GM06990 (cell line): ENCODE measurements at regions not wholly inside any gene's neighbourhood (a gene's known extent, or its start where the extent isn't known, plus 50 kb on each side); places are given as distances from the start of the nearest gene placed in this dataset.

Experiments
- DNase-seq: peaks from one replicate; pipeline ENCODE4 v3.0.0-alpha.2; 2011; ENCODE audit not compliant: insufficient read length; ENCODE audit errors: extremely low read depth
- H3K27me3 ChIP-seq: replicated peaks from 2 replicates; pipeline ENCODE4 v1.6.0; 2011; ENCODE audit warnings: low read length; ENCODE audit not compliant: control insufficient read depth, insufficient read depth
- H3K36me3 ChIP-seq: 2 replicates; pipeline ENCODE4 v1.5.1; 2011; ENCODE audit warnings: low read length; ENCODE audit not compliant: control insufficient read depth, insufficient read depth
- H3K4me3 ChIP-seq: replicated peaks from 2 replicates; pipeline ENCODE4 v1.5.1; 2011; ENCODE audit warnings: low read depth, mild to moderate bottlenecking, control low read depth, low read length
- TF ChIP-seq, protein P1 (sequence below): IDR thresholded peaks from 2 replicates; pipeline ENCODE4 v1.5.1; 2011; ENCODE audit warnings: low read length, control low read depth, mild to moderate bottlenecking, inconsistent platforms; ENCODE audit not compliant: insufficient read depth, poor library complexity, severe bottlenecking

DNA sequence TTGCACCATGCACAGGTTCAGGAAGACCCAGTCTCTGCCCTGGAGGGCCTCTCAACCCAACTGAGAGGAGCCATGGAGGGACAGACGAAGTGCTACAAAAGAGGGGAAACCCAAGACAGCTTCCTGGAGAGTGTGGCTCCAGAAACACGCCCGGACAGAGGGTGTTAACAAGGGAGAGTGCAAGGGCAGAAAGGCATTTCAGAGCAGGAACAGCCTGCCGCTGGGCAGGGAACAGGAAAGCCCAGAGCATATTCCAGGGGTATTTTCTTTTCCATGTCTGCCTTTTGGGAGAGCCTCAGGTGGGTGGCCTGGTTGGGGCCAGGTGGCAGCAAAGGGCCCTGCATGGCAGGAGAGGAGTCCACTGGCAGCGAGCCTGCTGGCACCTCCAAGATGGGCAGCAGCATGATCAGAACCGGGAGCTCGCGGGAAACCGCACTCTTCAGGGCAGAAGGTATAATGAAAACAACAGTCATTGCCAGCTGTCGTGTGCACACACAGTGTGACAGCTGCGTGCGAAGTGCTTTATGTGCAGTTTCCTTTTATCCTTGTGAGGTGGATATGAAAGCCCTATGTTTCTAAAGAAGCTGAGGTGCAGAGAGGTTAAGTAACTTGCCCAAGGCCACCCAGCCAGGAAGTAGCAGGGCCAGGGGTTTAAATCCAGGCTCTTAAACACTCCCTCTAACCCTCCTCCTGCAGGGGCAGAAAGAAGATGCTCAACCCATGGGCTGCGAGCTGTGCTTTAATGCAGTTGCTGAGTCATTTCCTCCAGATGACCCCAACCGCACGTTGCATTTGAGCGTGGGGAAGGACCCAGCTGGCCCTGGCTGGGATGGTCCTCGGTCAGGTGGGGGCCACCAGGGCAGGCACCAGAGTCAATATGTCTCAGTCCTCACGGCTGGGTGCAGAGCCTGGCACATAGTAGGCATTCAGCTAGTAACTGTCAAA lies 128.6 kb downstream of the OAT start:
- DNase-seq = peak; percentile 68
- no peaks in the 10 kb centered on the region for H3K27me3 ChIP-seq
- H3K36me3 ChIP-seq = no peaks in the 10 kb centered on the region
- TF ChIP-seq, protein P1, sequence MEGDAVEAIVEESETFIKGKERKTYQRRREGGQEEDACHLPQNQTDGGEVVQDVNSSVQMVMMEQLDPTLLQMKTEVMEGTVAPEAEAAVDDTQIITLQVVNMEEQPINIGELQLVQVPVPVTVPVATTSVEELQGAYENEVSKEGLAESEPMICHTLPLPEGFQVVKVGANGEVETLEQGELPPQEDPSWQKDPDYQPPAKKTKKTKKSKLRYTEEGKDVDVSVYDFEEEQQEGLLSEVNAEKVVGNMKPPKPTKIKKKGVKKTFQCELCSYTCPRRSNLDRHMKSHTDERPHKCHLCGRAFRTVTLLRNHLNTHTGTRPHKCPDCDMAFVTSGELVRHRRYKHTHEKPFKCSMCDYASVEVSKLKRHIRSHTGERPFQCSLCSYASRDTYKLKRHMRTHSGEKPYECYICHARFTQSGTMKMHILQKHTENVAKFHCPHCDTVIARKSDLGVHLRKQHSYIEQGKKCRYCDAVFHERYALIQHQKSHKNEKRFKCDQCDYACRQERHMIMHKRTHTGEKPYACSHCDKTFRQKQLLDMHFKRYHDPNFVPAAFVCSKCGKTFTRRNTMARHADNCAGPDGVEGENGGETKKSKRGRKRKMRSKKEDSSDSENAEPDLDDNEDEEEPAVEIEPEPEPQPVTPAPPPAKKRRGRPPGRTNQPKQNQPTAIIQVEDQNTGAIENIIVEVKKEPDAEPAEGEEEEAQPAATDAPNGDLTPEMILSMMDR = no peak
- H3K4me3 ChIP-seq = no peak overlapping the region

DNA sequence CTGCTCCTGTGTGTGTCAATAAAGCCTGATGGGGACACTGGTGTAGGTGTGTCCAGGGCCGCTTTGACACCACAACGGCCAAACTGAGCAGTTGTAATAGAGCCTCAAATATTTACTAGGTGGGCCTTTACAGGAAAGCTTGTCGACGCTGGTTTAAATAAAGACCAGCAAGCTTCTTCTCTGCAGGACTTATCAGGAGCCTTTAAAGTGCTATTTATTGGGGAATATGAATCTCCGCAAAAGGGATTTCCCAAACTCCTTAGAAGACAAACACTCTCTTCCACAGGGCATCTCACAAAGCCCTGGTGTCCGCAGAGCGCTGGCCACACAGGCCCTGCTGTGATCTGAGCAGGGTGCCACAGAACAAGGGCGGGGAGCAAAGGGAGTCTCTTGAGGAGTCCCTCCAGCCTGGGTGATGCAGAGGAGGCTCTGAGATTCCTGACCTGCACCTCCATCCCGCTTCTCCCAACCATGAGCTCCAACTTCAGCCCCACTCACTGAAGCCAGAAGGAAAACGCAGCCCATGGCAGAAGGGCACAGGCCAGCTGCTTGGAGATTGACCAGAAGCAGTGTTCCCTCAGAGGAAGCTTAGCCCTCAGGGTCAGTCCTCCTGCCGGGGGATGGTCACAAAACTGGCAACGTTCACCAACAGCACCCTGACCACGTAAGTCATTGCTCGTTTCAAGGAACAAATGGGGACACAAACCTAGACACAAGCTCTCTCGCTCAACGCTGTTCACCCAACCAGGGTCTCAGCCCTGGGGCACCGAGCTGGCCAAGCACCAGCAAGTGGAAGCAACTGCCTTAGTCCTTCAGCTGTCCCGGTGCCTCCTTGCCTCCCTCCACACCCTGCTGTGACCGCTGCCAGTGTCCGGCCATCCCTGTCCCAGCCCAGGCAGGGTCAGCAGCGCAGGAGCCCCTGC lies 129.5 kb downstream of the OAT start:
- TF ChIP-seq, protein P1 = no peak
- DNase-seq = no peak
- no peaks in the 10 kb centered on the region for H3K36me3 ChIP-seq
- no peaks in the 10 kb centered on the region for H3K27me3 ChIP-seq
- H3K4me3 ChIP-seq = no peak overlapping the region

DNA sequence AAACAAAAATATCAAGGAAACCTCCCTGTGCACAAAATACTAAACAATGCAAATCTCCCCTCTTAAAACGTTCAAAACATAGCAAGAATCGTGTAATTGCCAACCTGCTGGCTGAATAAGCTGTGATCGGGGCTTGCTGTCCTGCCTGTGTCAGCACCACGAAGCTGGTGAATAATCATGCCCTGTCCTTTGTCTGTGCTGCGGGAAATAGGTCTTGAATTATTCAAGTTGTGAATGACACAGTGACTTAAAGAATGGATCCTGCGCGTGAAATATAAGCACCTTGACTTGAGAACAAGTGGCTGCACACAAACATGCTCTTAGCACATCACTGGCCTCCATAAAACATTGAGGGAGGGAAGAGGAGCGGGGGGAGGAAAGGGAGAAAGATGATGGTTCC lies 130.2 kb downstream of the OAT start:
- Histone ChIP-seq H3K36me3 (no peaks in the 10 kb centered on the region), H3K27me3 (no peaks in the 10 kb centered on the region), H3K4me3 (no peak overlapping the region)
- no peak for DNase-seq
- TF ChIP-seq, protein P1 = no peak

DNA sequence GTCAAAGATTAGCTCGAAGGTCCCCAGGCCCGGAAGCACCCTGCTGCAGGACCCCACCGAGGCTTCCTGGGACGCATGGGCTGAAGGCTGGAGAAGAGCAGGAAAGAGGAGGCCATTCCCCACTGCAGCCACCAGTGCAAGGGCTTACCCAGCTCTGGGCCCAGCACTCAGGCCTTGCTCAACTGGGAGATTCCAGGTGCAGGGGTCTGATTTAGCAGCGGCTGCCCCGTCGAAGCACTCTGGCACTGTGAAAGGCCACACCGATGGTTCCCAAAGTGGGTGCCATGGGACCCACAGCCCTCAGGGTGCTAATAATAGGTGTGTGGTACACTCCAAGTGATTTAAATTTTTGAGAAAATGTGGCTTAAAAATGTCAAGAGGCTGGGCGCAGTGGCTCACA lies 130.9 kb downstream of the OAT start:
- Histone ChIP-seq H3K36me3 (no peaks in the 10 kb centered on the region), H3K27me3 (no peaks in the 10 kb centered on the region), H3K4me3 (no peak overlapping the region)
- TF ChIP-seq, protein P1 = no peak
- DNase-seq = no peak

DNA sequence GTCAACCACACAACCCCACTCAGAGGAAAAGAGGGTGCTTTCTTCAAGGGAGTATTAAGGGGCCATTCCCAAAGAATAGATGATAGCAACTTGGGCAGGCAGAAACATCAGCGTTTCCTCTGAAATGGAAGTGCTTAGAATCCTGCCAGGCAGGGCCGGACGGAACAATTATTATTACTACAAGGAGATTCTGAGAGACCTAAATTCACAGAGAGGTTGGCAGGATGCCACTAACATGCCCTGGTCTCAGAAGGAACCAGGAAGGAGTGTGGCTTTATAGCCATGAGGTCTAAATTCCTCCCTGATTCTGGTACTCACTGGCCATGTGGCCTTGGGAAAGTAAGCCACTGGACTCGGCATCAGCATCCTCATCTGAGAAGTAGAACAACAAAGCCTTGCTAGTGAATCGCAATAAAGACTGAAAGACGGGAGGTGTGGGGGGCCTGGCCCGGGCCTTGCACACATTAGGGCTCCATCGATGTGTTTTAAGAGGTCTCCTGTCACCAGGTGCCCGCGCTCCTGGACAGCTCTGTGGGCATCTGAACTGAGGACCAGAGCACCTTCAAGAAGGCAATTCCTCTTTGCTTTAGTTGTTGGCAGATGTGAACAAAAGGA lies 131.5 kb downstream of the OAT start:
- H3K4me3 ChIP-seq = no peak overlapping the region
- TF ChIP-seq, protein P1 = no peak
- DNase-seq = no peak
- H3K27me3 ChIP-seq = no peaks in the 10 kb centered on the region
- H3K36me3 ChIP-seq = no peaks in the 10 kb centered on the region
